ENCODE measurements at regions not wholly inside any gene's neighbourhood (a gene's known extent, or its start where the extent isn't known, plus 50 kb on each side); places are given as distances from the start of the nearest gene placed in this dataset.
"Not testable (repeated sequence)": the region's sequence is repeated elsewhere in the genome, so short reads cannot be mapped to it uniquely, and the experiment has no call there.

GRCh38 chr5:68049053-68049713 lies 166.4 kb upstream of the PIK3R1 start:
- Histone ChIP-seq H3K9me3 (no peaks in the 10 kb centered on the region), H3K4me1 (no peaks in the 10 kb centered on the region), H3K36me3 (no peaks in the 10 kb centered on the region), H3K27me3 (no peaks in the 10 kb centered on the region), H3K27ac (no peak overlapping the region), H3K4me3 (replicated peaks in 1 of 3) (no peak overlapping the region)
- intact Hi-C loops (cut with DNase I), result no loop called here
- 81 to 88% methylated on average over 8 of the region's 8 CpGs for WGBS, 2 donors
- no peak for DNase-seq
- TF ChIP-seq CTCF (IDR thresholded peaks at IDR 0.05) (no peak), POLR2A (IDR thresholded peaks at IDR 0.05) (no peak)

- Histone ChIP-seq H3K36me3 (no peaks in the 10 kb centered on the region), H3K9me3 (no peaks in the 10 kb centered on the region), H3K4me1 (no peaks in the 10 kb centered on the region), H3K27ac (no peak overlapping the region), H3K27me3 (no peaks in the 10 kb centered on the region), H3K4me3 (replicated peaks in 1 of 3) (no peak overlapping the region)
- intact Hi-C loops (cut with DNase I), result no loop called here
- DNase-seq, result no peak
- 95 to 97% methylated on average over 3 of the region's 3 CpGs for WGBS, 2 donors
- TF ChIP-seq CTCF (IDR thresholded peaks at IDR 0.05) (no peak), POLR2A (IDR thresholded peaks at IDR 0.05) (no peak)
Measured at GRCh38 chr5:68048516-68048915, 167.0 kb upstream of the PIK3R1 start.

- H3K9me3 ChIP-seq; DNase-seq; H3K36me3 ChIP-seq; H3K27ac ChIP-seq; H3K4me1 ChIP-seq; H3K4me3 ChIP-seq (replicated peaks in 1 of 3); intact Hi-C loops (cut with DNase I); H3K27me3 ChIP-seq: not testable (repeated sequence)
- WGBS, 2 donors, result 93 to 95% methylated on average over 5 of the region's 5 CpGs
Measured at GRCh38 chr5:68048054-68048453, 167.5 kb upstream of the PIK3R1 start.

DNA sequence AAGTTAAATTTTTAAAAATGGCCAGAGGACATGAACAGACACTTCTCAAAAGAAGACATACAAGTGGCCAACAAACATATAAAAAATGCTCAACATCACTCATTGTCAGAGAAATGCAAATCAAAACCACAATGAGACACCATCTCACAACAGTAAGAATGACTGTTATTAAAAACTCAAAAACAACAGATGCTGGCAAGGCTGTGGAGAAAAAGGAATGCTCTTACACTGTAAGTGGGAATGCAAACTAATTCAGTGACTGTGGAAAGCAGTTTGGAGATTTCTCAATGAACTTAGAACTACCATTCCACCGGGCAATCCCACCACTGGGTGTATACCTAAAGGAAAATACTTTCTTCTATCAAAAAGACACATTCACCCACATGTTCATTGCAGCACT lies 168.5 kb upstream of the PIK3R1 start:
- Histone ChIP-seq H3K27me3 (no peaks in the 10 kb centered on the region), H3K9me3 (no peaks in the 10 kb centered on the region), H3K4me3 (replicated peaks in 1 of 3) (no peak overlapping the region), H3K36me3 (no peaks in the 10 kb centered on the region), H3K4me1 (no peaks in the 10 kb centered on the region), H3K27ac (no peak overlapping the region)
- no peak for DNase-seq
- WGBS, 2 donors, result 97 to 100% methylated on average over 1 of the region's 1 CpG
- intact Hi-C loops (cut with DNase I), result no loop called here
- TF ChIP-seq POLR2A (IDR thresholded peaks at IDR 0.05), result no peak
- no peak for TF ChIP-seq CTCF (IDR thresholded peaks at IDR 0.05)

GRCh38 chr5:68046445-68046844 lies 169.1 kb upstream of the PIK3R1 start:
- Histone ChIP-seq H3K4me1 (no peaks in the 10 kb centered on the region), H3K9me3 (no peaks in the 10 kb centered on the region), H3K27me3 (no peaks in the 10 kb centered on the region), H3K4me3 (replicated peaks in 1 of 3) (no peak overlapping the region), H3K27ac (no peak overlapping the region), H3K36me3 (no peaks in the 10 kb centered on the region)
- DNase-seq, result no peak
- TF ChIP-seq POLR2A (IDR thresholded peaks at IDR 0.05) (no peak), CTCF (IDR thresholded peaks at IDR 0.05) (no peak)
- intact Hi-C loops (cut with DNase I), result no loop called here
- 81 to 85% methylated on average over 5 of the region's 5 CpGs for WGBS, 2 donors

GRCh38 chr5:68041293-68041692 lies 174.3 kb upstream of the PIK3R1 start:
- intact Hi-C loops (cut with DNase I), result no loop called here
- Histone ChIP-seq H3K4me3 (replicated peaks in 1 of 3) (no peak overlapping the region), H3K27ac (no peak overlapping the region), H3K9me3 (no peaks in the 10 kb centered on the region), H3K27me3 (no peaks in the 10 kb centered on the region), H3K4me1 (no peaks in the 10 kb centered on the region), H3K36me3 (no peaks in the 10 kb centered on the region)
- 77 to 83% methylated on average over 8 of the region's 8 CpGs for WGBS, 2 donors
- no peak for TF ChIP-seq POLR2A (IDR thresholded peaks at IDR 0.05)
- TF ChIP-seq CTCF (IDR thresholded peaks at IDR 0.05), result no peak
- peak in 1 of 2 donors; percentile 6 for DNase-seq
